H1 (cell line): ENCODE measurements at regions not wholly inside any gene's neighbourhood (a gene's known extent, or its start where the extent isn't known, plus 50 kb on each side); places are given as distances from the start of the nearest gene placed in this dataset.

Source experiments
- CTCF ChIA-PET: fragments of 300-600 bp; sonication (Branson Sonifier 250); formaldehyde crosslinking; loops from one replicate; lab custom pipeline; 2021; ENCODE audit not compliant: partially characterized antibody; lab: Charles Lee
- POLR2A ChIA-PET: fragments of 300-600 bp; sonication (Branson Sonifier 250); formaldehyde crosslinking; loops from one replicate; lab custom pipeline; 2021; ENCODE audit warnings: inconsistent platforms; ENCODE audit not compliant: partially characterized antibody; lab: Charles Lee
- DNase-seq, 2 experiments: peaks; one replicate each; pipeline versions ENCODE4 v3.0.0 to v3.0.0-alpha.2; 2010 to 2022; ENCODE audit warnings: low spot score in 2 of 2, low read depth in 1 of 2, mixed read lengths in 1 of 2
- FAIRE-seq: peaks from 2 replicates; lab custom pipeline; 2011; peaks lifted over from hg19 to GRCh38; lab: Jason Lieb, UNC
- H2AFZ ChIP-seq: 2 replicates; pipeline ENCODE4 v1.8.1; 2012; ENCODE audit warnings: low read length, inconsistent platforms
- H2AK5ac ChIP-seq: 2 replicates; pipeline ENCODE4 v1.6.1; 2013; ENCODE audit warnings: low read depth, low read length
- H2BK120ac ChIP-seq: replicated peaks from 2 replicates; pipeline ENCODE3; 2013; ENCODE audit warnings: low read depth, low read length, inconsistent platforms
- H2BK12ac ChIP-seq: 2 replicates; pipeline ENCODE4 v1.6.1; 2013; ENCODE audit warnings: low read depth, low read length
- H2BK15ac ChIP-seq: 2 replicates; pipeline ENCODE4 v1.6.1; 2013; ENCODE audit warnings: low read length
- H2BK20ac ChIP-seq: 2 replicates; pipeline ENCODE4 v1.6.1; 2013; ENCODE audit warnings: low read length
- H2BK5ac ChIP-seq: 2 replicates; pipeline ENCODE4 v1.6.1; 2013; ENCODE audit warnings: low read depth, low read length
- H3K14ac ChIP-seq: 2 replicates; pipeline ENCODE4 v1.6.1; 2013; ENCODE audit warnings: inconsistent platforms; ENCODE audit not compliant: insufficient read length
- H3K18ac ChIP-seq: 2 replicates; pipeline ENCODE4 v1.6.1; 2013; ENCODE audit warnings: low read length; ENCODE audit errors: extremely low read depth
- H3K23ac ChIP-seq: 2 replicates; pipeline ENCODE4 v1.6.1; 2013; ENCODE audit warnings: inconsistent platforms; ENCODE audit not compliant: insufficient read length
- H3K23me2 ChIP-seq: 2 replicates; pipeline ENCODE4 v1.6.1; 2013; ENCODE audit warnings: low read depth, low read length
- H3K27ac ChIP-seq: 2 replicates; pipeline ENCODE4 v1.6.1; 2011; ENCODE audit warnings: low read depth, low read length, inconsistent platforms
- H3K27me3 ChIP-seq, 4 experiments: replicated peaks in 1 of 4; 1 replicate in 1 of 4; 2 replicates in 3 of 4; pipeline versions ENCODE4 v1.6.1 to v1.8.1; 2011 to 2013; ENCODE audit warnings: low read length in 3 of 4, mild to moderate bottlenecking in 3 of 4, inconsistent platforms in 2 of 4, mixed read lengths in 2 of 4, moderate library complexity in 1 of 4; ENCODE audit not compliant: control insufficient read depth in 3 of 4, insufficient read depth in 3 of 4; ENCODE audit errors: extremely low read depth in 1 of 4
- H3K36me3 ChIP-seq, 4 experiments: 2 replicates each; pipeline versions ENCODE4 v1.6.1 to v1.8.1; 2011 to 2013; ENCODE audit warnings: mild to moderate bottlenecking in 4 of 4, low read length in 3 of 4, moderate library complexity in 2 of 4, control low read depth in 1 of 4, inconsistent platforms in 1 of 4; ENCODE audit not compliant: insufficient read depth in 4 of 4, control insufficient read depth in 2 of 4
- H3K4ac ChIP-seq: replicated peaks from 2 replicates; pipeline ENCODE3; 2013; ENCODE audit warnings: low read length, low read depth, mixed read lengths, inconsistent platforms; ENCODE audit not compliant: insufficient read length
- H3K4me1 ChIP-seq, 4 experiments: replicated peaks in 1 of 4; 1 replicate in 1 of 4; 2 replicates in 3 of 4; pipeline versions ENCODE4 v1.6.1 to v1.8.1; 2011 to 2013; ENCODE audit warnings: low read length in 3 of 4, inconsistent platforms in 2 of 4, mixed read lengths in 1 of 4; ENCODE audit not compliant: insufficient read depth in 4 of 4, control insufficient read depth in 3 of 4
- H3K4me2 ChIP-seq, 2 experiments: 2 replicates each; pipeline versions ENCODE4 v1.6.1 to v1.8.1; 2011 to 2013; ENCODE audit warnings: low read depth in 2 of 2, low read length in 2 of 2, control low read depth in 1 of 2, inconsistent platforms in 1 of 2, mild to moderate bottlenecking in 1 of 2; ENCODE audit not compliant: insufficient read depth in 1 of 2
- H3K4me3 ChIP-seq, 4 experiments: fragments of 200-600, 300-600 bp in 1 of 4; sonication (generic), shearing (Covaris generic), sonication (Bioruptor Twin) in 1 of 4; 2 replicates each; pipeline versions ENCODE4 v1.5.1 to v1.8.1; 2011 to 2016; ENCODE audit warnings: low read length in 4 of 4, low read depth in 3 of 4, control low read depth in 2 of 4, inconsistent platforms in 2 of 4, mild to moderate bottlenecking in 2 of 4, mixed read lengths in 1 of 4, moderate library complexity in 1 of 4; ENCODE audit not compliant: insufficient read depth in 2 of 4; ENCODE audit errors: extremely low read depth in 1 of 4
- H3K56ac ChIP-seq: replicated peaks from 2 replicates; pipeline ENCODE3; 2013; ENCODE audit warnings: low read depth, mild to moderate bottlenecking, mixed read lengths, low read length, inconsistent platforms; ENCODE audit not compliant: insufficient read length
- H3K79me1 ChIP-seq: 2 replicates; pipeline ENCODE4 v1.6.1; 2013; ENCODE audit warnings: low read depth, low read length, control low read depth
- H3K79me2 ChIP-seq, 2 experiments: 2 replicates each; pipeline versions ENCODE4 v1.6.1 to v1.8.1; 2012 to 2013; ENCODE audit warnings: low read length in 2 of 2, mild to moderate bottlenecking in 2 of 2, inconsistent platforms in 1 of 2; ENCODE audit not compliant: insufficient read depth in 2 of 2, control insufficient read depth in 1 of 2
- H3K9ac ChIP-seq, 4 experiments: replicated peaks in 1 of 4; 1 replicate in 1 of 4; 2 replicates in 3 of 4; pipeline versions ENCODE4 v1.6.1 to v1.8.1; 2011 to 2013; ENCODE audit warnings: low read depth in 3 of 4, low read length in 3 of 4, control low read depth in 2 of 4, mild to moderate bottlenecking in 2 of 4, moderate library complexity in 2 of 4, inconsistent platforms in 1 of 4; ENCODE audit errors: extremely low read depth in 1 of 4
- H3K9me3 ChIP-seq, 2 experiments: 2 replicates each; pipeline versions ENCODE4 v1.6.1 to v1.8.1; 2012 to 2013; ENCODE audit warnings: mild to moderate bottlenecking in 2 of 2, moderate library complexity in 2 of 2, control low read depth in 1 of 2, inconsistent platforms in 1 of 2, low read depth in 1 of 2, low read length in 1 of 2, mixed read lengths in 1 of 2; ENCODE audit not compliant: insufficient read depth in 2 of 2
- H4K20me1 ChIP-seq, 2 experiments: replicated peaks in 1 of 2; 2 replicates each; pipeline versions ENCODE3 to v1.8.1; 2011 to 2013; ENCODE audit warnings: inconsistent platforms in 2 of 2, low read length in 2 of 2, mild to moderate bottlenecking in 1 of 2; ENCODE audit not compliant: insufficient read depth in 2 of 2, control insufficient read depth in 1 of 2
- H4K5ac ChIP-seq: 2 replicates; pipeline ENCODE4 v1.6.1; 2013; ENCODE audit warnings: low read length, low read depth, mixed read lengths, inconsistent platforms; ENCODE audit not compliant: insufficient read length
- H4K8ac ChIP-seq: 2 replicates; pipeline ENCODE4 v1.8.0; 2013; ENCODE audit warnings: mild to moderate bottlenecking, moderate library complexity, low read length, inconsistent platforms; ENCODE audit not compliant: insufficient read depth; ENCODE audit errors: extremely low read depth
- H4K91ac ChIP-seq: replicated peaks from 2 replicates; pipeline ENCODE3; 2013; ENCODE audit warnings: low read length, mixed read lengths, inconsistent platforms; ENCODE audit not compliant: insufficient read length
- GABPA ChIP-seq: IDR thresholded peaks from 2 replicates; pipeline ENCODE4 v1.6.1; 2011; ENCODE audit warnings: mild to moderate bottlenecking, low read length, moderate library complexity, borderline replicate concordance; ENCODE audit not compliant: insufficient read depth
- NRF1 ChIP-seq: IDR thresholded peaks from 2 replicates; pipeline ENCODE4 v1.6.1; 2011; ENCODE audit warnings: mild to moderate bottlenecking, low read depth, low read length, improper control_type of control experiment
- POLR2A ChIP-seq, 2 experiments: IDR thresholded peaks; 1 replicate in 1 of 2; 2 replicates in 1 of 2; pipeline ENCODE4 v1.6.1; 2011; ENCODE audit warnings: low read depth in 2 of 2, low read length in 2 of 2, mild to moderate bottlenecking in 2 of 2; ENCODE audit errors: control extremely low read depth in 1 of 2
- SP1 ChIP-seq: IDR thresholded peaks from 2 replicates; pipeline ENCODE4 v1.6.1; 2011; ENCODE audit warnings: low read depth, low read length
- TBP ChIP-seq: IDR thresholded peaks from 2 replicates; pipeline ENCODE4 v1.6.1; 2011; ENCODE audit warnings: low read depth, low read length, improper control_type of control experiment
- WGBS, 2 experiments: shearing (Covaris generic) in 1 of 2; methylation state at CpG; one replicate each; pipeline versions ENCODE4 v1.1.6 to v1.1.7; 2013 to 2015; ENCODE audit warnings: low lambda C conversion rate in 2 of 2, mixed read lengths in 2 of 2, inconsistent platforms in 1 of 2, low coverage in 1 of 2, missing lambda C conversion rate in 1 of 2; ENCODE audit not compliant: insufficient replicate concordance in 2 of 2, insufficient coverage in 1 of 2, insufficient read length in 1 of 2; ENCODE audit errors: extremely low coverage in 1 of 2, missing lambda C conversion rate in 1 of 2; 5-methylcytosine and 5-hydroxymethylcytosine counted together
- TF ChIP-seq, protein P1 (sequence below), 3 experiments: IDR thresholded peaks; 1 replicate in 2 of 3; 2 replicates in 1 of 3; pipeline versions ENCODE4 v1.5.1 to v1.6.1; 2011; ENCODE audit warnings: low read length in 3 of 3, mild to moderate bottlenecking in 3 of 3, inconsistent platforms in 2 of 3, low read depth in 1 of 3, moderate library complexity in 1 of 3; ENCODE audit not compliant: insufficient read depth in 1 of 3; ENCODE audit errors: control extremely low read depth in 1 of 3

DNA sequence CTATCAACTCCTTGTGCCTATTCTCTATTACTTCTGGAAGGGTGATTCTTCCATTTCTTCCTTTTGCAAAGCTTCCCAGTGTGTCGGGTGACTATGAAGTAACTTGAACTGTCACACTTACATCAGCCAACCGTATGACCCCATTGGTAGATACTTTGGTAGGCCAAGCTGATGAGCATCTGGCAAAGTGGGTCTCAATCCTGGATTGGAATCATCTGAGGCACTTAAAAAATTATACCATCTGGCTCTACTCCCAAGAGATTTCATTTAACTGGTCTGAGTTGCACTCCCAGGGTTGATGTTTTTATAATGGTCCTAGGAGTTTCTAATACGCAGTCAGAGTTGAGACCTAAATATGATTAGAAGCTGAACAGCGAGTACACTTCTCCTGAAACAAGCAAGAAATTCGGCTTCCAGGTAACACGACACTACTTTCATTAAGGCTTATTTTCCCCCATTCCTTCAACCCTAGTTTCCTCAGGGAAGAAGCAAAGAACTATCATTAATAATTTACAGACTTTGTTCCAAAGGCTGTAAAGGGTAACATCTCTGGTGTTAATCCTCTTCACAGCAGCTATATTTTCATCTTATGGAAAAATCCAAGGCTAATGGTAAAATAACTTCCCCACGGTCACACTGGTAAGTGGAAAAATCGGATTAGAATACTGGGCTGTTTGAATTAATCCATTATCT is 76.8 kb downstream of the PDE6H start:
- no peak overlapping the region for H3K4me2 ChIP-seq
- H3K56ac ChIP-seq: no peak overlapping the region
- FAIRE-seq: no peak
- H3K27ac ChIP-seq: no peak overlapping the region
- H3K23me2 ChIP-seq: no peaks in the 10 kb centered on the region; the same call in 1 of the 2 replicates
- H4K91ac ChIP-seq: no peak overlapping the region
- no peaks in the 10 kb centered on the region for H3K36me3 ChIP-seq
- H3K9ac ChIP-seq: no peak overlapping the region
- no peaks in the 10 kb centered on the region for H3K9me3 ChIP-seq
- ChIA-PET CTCF (interaction anchor here (0.8 kb wide), 1 partner anchor 131 kb away, joined by 3 read pairs; no protein-coding TSS in a partner anchor), POLR2A (no interaction called here)
- no peaks in the 10 kb centered on the region for H3K79me2 ChIP-seq
- H3K4me3 ChIP-seq: no peak overlapping the region
- H3K4ac ChIP-seq: no peak overlapping the region
- H2AK5ac ChIP-seq: no peak overlapping the region
- H2BK20ac ChIP-seq: no peak overlapping the region
- no peaks in the 10 kb centered on the region for H3K79me1 ChIP-seq
- no peak overlapping the region for H3K18ac ChIP-seq
- H2BK15ac ChIP-seq: no peak overlapping the region
- no peaks in the 10 kb centered on the region for H4K20me1 ChIP-seq
- H4K8ac ChIP-seq: no peak overlapping the region
- no peaks in the 10 kb centered on the region for H3K27me3 ChIP-seq
- H2BK5ac ChIP-seq: no peak overlapping the region
- 0 out of 2 replicates have a peak overlapping the region, but pooled peaks have one; percentile 15 for H2AFZ ChIP-seq
- DNase-seq: no peak
- no peak overlapping the region for H4K5ac ChIP-seq
- H2BK12ac ChIP-seq: no peak overlapping the region
- no peaks in the 10 kb centered on the region for H3K4me1 ChIP-seq
- H3K23ac ChIP-seq: no peak overlapping the region
- no peak overlapping the region for H2BK120ac ChIP-seq
- 92% methylated on average over 8 of the region's 8 CpGs; no CpG with 5 or more reads in 1 of the 2 experiments for WGBS, 2 experiments
- H3K14ac ChIP-seq: no peak overlapping the region
- TF ChIP-seq SP1: no peak
- TF ChIP-seq NRF1: no peak
- no peak for TF ChIP-seq POLR2A (IDR thresholded peaks at IDR 0.05; ENCODE audit: control extremely low read depth in 1 of 2, low read depth in 2 of 2, low read length in 2 of 2)
- TF ChIP-seq GABPA: no peak
- TF ChIP-seq TBP: no peak
- TF ChIP-seq, protein P1, sequence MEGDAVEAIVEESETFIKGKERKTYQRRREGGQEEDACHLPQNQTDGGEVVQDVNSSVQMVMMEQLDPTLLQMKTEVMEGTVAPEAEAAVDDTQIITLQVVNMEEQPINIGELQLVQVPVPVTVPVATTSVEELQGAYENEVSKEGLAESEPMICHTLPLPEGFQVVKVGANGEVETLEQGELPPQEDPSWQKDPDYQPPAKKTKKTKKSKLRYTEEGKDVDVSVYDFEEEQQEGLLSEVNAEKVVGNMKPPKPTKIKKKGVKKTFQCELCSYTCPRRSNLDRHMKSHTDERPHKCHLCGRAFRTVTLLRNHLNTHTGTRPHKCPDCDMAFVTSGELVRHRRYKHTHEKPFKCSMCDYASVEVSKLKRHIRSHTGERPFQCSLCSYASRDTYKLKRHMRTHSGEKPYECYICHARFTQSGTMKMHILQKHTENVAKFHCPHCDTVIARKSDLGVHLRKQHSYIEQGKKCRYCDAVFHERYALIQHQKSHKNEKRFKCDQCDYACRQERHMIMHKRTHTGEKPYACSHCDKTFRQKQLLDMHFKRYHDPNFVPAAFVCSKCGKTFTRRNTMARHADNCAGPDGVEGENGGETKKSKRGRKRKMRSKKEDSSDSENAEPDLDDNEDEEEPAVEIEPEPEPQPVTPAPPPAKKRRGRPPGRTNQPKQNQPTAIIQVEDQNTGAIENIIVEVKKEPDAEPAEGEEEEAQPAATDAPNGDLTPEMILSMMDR (IDR thresholded peaks at IDR 0.05; ENCODE audit: control extremely low read depth in 1 of 3, insufficient read depth in 1 of 3, low read depth in 1 of 3, low read length in 3 of 3): no peak
